ENCODE measurements at regions not wholly inside any gene's neighbourhood (a gene's known extent, or its start where the extent isn't known, plus 50 kb on each side); places are given as distances from the start of the nearest gene placed in this dataset.
"Not testable (repeated sequence)": the region's sequence is repeated elsewhere in the genome, so short reads cannot be mapped to it uniquely, and the experiment has no call there.

DNA sequence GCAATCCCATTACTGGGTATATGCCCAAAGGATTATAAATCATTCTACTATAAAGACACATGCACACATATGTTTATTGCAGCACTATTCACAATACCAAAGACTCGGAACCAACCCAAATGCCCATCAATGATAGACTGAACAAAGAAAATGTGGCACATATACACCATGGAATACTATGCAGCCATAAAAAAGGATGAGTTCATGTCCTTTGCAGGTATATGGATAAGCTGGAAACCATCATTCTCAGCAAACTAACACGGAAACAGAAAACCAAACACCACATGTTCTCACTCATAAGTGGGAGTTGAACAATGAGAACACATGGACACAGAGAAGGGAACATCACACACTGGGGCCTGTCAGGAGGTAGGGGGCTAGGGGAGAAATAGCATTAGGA is 235.7 kb downstream of the PTN start:
- DNase-seq: not testable (repeated sequence)

DNA sequence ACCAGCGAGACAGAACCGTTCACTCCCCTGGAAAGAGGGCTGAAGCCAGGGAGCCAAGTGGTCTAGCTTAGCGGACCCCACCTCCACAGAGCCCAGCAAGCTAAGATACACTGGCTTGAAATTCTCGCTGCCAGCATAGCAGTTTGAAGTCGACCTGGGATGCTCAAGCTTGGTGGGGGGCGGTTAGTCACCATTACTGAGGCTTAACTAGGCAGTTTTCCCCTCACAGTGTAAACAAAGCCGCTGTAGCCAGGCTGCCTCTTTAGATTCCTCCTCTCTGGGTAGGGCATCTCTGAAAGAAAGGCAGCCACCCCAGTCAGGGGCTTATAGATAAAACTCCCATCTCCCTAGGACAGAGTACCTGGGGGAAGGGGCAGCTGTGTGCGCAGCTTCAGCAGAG is 235.1 kb downstream of the CHRM2 start:
- not testable (repeated sequence) for DNase-seq

DNA sequence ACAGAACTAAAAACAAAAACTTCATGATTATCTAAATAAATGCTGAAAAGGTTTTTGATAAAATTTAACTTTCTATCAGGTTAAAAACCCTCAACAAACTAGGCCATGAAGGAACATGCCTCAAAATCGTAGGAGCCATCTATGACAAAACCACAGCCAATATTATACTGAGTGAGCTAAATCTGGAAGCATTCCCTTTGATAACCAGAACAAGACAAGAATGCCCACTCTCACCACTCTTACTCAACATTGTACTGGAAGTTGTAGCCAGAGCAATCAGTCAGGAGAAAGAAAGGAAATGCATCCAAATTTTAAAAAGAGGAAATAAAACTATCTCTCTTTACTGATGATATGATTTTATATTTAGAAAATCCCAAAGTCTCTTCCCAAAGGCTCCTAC is 228.7 kb downstream of the CHRM2 start:
- no peak for DNase-seq

DNA sequence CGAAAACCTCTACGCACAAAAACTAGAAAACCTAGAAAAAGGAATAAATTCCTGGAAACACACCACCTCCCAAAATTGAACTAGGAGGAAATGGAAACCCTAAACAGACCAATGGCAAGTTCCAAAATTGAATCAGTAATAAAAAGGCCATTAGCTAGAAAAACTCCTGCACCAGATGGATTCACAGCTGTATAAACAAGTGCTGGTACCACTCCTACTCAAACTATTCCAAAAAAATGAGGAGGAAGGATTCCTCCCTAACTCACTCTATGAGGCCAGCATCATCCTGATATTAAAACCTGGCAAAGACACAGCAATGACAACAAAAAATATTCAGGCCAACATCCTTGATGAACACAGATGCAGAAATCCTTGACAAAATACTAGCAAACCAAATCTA is 228.2 kb downstream of the CHRM2 start:
- DNase-seq: no peak

DNA sequence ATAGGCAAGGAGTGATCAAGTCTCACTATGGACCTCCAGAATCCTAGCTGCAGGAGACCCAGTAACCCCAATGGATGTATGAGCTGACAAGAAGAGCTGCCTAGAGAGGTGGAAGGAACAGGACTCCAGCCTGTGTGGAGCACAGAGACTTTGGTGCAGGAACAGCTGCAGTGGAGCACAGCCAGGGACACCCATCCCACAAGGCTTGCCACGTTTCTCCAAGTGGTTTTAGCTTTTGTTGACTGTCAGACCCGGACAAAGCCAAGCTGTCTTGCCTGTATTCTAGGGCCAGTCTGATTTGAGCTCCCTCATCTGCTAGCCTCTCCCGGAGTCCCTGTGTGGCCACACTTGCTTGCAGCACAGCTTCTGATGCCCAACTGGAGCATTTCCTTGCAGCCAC is 224.7 kb downstream of the CHRM2 start:
- no peak for DNase-seq

DNA sequence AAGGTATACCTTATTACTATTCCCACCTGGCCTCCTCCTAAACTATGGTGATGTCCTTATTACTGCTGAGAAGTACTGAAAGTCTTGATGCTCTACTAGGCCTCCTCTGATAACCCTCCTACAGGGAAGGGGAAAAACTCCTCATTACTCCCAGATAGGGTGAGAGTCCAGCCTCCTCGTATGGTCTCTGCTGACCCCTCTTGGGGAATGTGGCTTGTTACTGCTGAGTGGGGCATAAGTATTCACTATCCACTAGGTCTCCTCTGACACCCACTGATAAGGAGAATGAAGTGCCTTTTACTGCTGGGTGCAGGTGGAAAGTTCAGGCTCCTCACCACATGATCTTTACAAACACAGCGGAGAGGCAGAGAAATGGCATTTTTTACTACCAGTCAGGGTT is 222.9 kb downstream of the CHRM2 start:
- DNase-seq: no peak

DNA sequence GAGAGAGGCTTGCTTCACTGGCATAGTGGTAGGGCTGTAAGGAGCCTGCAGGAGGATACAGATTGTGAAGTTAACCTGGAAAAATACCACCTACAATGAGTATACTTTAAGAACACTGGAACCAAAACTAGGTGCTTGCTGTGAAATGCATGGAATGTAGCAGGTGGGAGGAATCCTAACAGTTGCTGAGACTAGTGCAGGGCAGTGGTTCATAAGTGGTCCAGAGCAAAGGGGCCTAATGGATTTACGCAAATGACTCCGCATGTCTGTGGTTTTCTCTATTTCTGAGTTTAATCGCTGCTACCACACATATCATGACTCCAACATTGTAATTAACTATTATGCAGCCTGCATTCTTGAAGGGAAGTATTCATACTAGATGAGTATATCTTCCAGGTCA is 218.4 kb downstream of the CHRM2 start:
- DNase-seq: no peak

DNA sequence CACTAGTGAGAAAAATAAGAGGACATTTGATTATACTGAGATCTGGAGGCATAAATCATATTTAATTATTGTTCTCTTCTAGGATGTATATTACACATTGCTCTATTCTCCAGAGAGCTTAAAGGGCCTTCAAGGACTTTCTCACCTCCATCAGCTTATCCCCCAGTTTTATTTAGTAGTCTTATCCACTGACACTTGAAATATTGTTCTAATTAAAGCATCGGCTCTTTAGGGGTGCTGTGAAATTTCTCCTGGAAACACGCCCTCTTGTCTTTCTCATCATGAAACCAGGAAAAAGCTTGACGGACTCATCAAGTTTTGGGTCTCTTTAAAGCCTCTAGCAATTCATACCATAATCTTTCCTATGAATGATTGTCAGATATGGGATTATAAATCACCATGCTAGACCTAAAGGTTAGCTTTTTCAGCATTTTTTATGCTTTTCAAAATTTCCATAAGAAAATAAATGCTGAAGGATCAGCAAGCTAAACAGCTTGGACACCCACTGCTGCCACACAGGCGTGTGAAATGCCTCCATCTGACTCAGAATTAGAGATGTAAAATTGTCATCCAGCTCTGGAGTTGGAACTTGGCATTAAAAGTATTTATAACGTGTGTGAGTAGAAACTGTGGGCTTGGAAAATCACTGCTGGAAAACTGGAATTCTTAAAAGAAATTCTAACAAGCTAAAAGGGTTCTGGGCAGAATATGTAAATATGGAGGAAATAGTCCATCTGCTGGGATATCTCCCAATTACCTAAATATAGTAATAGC is 216.3 kb downstream of the CHRM2 start:
- DNase-seq: no peak

DNA sequence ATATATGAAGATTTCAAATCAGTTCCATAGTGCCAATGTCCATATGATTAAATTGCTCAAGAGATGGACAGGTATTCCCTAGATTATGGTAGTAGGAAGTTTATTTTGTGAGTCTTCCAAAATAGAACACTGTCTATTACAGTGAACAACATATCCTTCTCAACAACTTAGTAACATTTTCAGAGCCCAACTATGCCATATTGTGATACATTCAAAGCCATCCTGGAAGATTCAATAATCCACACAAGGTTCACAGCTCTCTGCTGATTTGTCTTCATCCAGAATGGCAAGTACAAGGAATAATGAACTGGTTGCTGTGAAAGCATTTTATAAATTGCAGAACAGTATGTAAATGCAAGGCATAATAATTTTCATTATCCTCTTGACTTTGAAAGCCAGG is 213.9 kb downstream of the CHRM2 start:
- DNase-seq: no peak

DNA sequence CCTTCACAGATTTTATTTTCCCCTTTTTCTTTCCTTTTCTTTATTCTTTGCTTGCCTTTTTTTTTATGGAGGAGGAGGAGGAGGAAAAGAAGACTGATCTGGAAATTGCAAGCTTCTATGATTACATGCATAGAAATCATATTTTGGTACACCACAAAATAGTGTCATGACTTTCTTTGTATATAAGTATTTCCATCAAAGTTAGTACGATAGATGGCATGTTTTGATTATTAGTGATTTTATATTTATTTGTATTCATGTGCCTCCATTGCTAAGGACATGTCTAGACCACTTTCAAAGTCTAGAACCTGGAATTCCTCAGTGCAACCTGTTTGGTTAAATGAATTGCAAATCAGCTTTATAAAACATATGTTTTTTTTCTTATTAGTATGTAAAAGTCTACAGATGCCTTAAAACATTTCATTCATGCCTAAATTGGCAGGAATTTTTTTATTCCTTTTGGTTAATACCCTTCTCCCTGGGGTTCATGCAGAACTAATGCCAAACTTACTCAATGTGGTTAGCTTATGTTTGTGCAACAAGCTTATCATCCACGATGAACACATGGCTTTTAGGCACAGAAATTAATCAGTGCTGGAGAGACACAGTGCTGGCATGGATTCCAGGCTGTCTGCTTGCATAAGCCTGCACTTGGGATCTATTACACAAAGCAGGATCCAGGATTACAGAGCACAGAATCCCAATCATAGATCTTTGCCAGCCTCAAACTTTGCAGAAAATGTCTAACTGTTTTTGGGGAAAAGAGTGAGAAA is 213.1 kb downstream of the CHRM2 start:
- no peak for DNase-seq

DNA sequence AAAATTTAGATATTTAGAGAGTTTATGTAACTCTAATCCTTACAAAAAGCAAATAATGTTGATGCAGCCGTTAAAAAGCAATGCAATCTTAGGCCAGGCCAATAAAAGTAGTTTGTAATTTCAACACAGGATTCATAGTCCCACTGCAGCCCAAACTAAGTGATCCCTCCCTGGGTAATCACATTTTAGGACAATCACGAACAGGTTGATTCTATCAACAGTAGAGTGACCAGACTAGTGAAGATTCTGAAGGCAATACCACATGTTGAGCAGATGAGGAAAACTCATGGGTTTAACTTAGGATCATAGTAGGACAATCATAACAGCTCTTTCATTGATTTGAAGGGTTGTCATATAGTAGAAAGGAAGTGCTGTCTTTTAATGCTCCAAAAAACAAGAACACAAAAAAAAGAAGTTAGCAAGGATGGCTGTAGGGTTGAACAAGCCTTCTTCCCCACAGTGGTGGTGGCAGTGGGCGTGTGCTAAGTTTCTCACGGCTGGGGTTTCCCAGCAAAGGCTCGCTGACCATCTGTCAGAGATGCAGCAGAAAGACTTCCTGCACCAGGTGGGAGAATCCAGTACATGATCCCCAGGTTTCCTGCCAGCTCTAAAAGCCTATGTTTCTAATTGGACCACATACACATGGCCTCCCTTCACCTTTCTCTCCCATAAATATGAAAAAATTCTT is 212.2 kb downstream of the CHRM2 start:
- DNase-seq: no peak

DNA sequence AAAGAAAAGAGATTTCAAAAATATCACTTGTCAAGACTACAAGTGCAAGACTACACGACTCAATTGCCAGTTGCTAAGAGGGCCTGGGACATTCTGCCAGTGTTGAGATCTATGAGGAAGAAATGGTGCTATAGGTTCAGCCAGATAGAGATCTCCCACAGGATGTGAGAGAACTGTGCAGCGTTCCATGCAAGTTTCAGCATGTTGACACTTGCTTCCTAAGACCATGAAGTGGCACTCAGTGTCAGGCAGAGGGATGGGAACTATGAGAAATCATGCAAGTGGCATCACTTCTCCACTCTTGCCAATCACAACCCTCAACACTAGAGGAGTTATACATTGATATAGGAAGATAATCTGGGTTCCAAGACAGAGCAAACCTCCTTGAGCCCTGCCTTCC is 210.3 kb downstream of the CHRM2 start:
- no peak for DNase-seq

DNA sequence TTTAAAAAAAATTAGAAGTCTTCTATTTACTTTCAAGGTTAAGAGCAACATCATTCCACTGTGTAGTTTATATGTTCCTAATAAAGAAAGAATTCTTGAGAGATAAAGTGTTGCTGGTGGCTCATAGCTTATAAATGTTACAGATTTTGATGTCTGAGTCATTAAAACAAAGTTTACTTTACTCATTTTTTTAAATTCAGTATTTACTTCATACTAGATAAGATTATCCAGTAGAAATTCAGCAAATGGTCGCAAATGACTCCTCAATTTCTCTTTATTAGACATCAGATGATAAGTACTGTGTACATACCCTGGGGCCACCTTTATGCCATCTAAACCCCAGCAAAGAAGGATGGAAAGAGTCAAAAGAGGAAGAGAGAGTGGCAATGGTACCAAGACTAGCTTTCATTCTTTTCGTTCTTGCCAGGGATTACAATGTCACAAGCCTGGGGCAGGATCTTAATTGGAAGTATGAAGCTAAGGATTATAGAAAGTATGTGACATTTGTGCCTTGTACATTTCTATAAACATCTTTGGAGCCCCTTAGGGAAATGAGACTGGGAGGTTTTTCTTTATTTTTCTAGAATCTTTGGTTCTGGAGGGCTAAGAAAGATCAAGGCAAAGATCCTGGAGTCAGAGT is 206.1 kb downstream of the CHRM2 start:
- no peak for DNase-seq

DNA sequence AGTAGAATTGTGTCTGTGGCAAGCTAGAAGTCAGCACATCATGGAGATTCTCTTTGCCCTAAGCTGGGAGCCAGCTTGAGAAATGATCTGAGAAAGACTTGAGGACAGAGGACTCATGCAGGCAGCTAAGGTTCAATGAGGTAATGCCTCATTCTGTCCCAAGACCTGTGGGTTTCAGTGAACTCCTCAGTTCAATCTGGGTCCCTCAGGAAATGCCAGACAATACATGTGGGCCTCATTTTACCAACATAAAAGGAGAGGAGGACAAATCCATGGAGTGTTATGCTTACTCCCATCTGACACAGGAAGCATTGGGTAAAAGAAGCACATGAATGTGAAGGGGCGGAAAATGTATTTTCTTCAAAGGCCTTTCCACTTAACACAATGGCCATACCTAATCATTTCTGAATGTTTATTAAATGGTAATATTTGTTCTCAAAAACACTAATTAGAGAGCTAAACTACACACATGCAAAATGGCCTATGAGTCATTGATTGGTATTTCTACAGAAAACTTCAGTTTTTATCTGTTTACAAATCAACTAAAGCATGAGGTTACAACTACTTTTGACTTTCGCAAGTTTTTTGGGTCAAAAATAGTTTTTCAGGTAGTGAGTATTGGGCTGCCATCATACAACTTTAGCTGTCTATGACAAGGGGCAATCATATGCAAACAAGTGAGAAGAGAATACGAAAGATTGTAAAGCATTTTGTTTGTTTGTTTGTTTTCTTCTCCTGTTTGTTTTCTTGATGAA is 205.3 kb downstream of the CHRM2 start:
- no peak for DNase-seq

Data from activated CD4-positive, alpha-beta T cell treated with anti-CD3 and anti-CD28 coated beads, Interleukin-2, amount 50 U/mL, for 16 hours (primary cell).